RWPE2 (cell line): ENCODE measurements at regions not wholly inside any gene's neighbourhood (a gene's known extent, or its start where the extent isn't known, plus 50 kb on each side); places are given as distances from the start of the nearest gene placed in this dataset.

ENCODE experiments used
- ATAC-seq: fragments of 200-7000 bp; cut with Tn5 transposase; 3 replicates; pipeline ENCODE4 v1.9.1; 2021; ENCODE audit warnings: low read depth
- DNase-seq: peaks from one replicate; pipeline ENCODE4 v3.0.0-alpha.2; 2020; ENCODE audit warnings: low spot score
- H3K27ac ChIP-seq: fragments of 450-650 bp; 2 replicates; pipeline ENCODE4 v1.5.1; 2017; ENCODE audit warnings: mild to moderate bottlenecking; ENCODE audit not compliant: poor library complexity, severe bottlenecking
- H3K27me3 ChIP-seq: fragments of 250-450 bp; sonication (Bioruptor Pico); 2 replicates; pipeline ENCODE4 v1.5.1; 2021; ENCODE audit warnings: mild to moderate bottlenecking, moderate library complexity; ENCODE audit not compliant: insufficient read depth, poor library complexity, severe bottlenecking
- H3K36me3 ChIP-seq: fragments of 250-450 bp; sonication (Bioruptor Pico); 2 replicates; pipeline ENCODE4 v1.5.1; 2020; ENCODE audit warnings: low read depth, mild to moderate bottlenecking, moderate library complexity
- H3K4me1 ChIP-seq: fragments of 250-450 bp; sonication (Bioruptor Pico); 2 replicates; pipeline ENCODE4 v1.5.1; 2021; ENCODE audit warnings: mild to moderate bottlenecking, moderate library complexity; ENCODE audit not compliant: insufficient read depth, poor library complexity, severe bottlenecking
- H3K4me3 ChIP-seq: fragments of 250-450 bp; sonication (Bioruptor Pico); 2 replicates; pipeline ENCODE4 v1.5.1; 2021; ENCODE audit warnings: mild to moderate bottlenecking, moderate library complexity; ENCODE audit not compliant: severe bottlenecking
- H3K9me3 ChIP-seq: fragments of 250-450 bp; sonication (Bioruptor Pico); 2 replicates; pipeline ENCODE4 v1.5.1; 2021; ENCODE audit warnings: mild to moderate bottlenecking, moderate library complexity; ENCODE audit not compliant: severe bottlenecking
- TF ChIP-seq, protein P1 (sequence below): fragments of 450-650 bp; IDR thresholded peaks from one replicate; pipeline ENCODE4 v1.5.1; 2017; ENCODE audit warnings: mild to moderate bottlenecking, moderate library complexity; ENCODE audit not compliant: poor library complexity, severe bottlenecking

DNA sequence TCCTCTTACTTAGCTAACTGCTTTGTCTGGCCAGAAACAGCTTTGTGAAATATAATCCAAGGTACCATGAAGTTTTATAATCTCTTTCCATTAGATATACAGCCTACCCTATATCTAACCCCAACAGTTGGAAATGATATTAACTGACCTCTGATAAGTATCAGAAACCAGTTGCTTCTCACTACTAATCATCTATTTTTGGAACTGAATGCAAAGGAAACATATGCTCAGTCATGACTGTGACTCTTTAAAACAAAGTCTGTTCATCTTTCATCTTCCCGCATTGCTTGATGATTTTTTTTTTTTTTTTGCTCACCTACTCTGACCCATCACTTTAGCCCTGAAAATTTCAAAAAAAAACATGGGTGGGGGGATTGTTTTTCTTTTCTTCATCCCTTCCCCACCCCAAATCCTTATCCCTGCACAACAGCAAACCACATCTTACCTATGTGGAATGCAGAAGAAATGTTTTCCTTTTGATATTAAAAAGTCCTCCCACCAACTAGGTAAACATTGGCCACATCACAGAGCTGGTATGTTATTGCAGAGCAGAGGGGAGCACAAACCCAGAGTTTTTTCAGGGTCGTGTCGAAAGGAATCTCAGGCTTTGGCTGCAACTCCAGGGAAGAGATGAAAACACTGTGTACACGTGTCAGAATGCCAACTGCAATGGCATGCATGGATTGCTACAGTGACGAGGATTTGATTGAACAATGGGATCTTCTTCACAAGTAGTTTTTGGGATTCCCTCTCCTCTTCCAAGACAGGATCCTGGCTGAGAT, 137.3 kb downstream of the SLC30A10 start:
- Histone ChIP-seq H3K4me1 (no peaks in the 10 kb centered on the region), H3K4me3 (no peak overlapping the region), H3K36me3 (no peaks in the 10 kb centered on the region), H3K27ac (no peak overlapping the region), H3K27me3 (no peaks in the 10 kb centered on the region), H3K9me3 (no peaks in the 10 kb centered on the region)
- TF ChIP-seq, protein P1, sequence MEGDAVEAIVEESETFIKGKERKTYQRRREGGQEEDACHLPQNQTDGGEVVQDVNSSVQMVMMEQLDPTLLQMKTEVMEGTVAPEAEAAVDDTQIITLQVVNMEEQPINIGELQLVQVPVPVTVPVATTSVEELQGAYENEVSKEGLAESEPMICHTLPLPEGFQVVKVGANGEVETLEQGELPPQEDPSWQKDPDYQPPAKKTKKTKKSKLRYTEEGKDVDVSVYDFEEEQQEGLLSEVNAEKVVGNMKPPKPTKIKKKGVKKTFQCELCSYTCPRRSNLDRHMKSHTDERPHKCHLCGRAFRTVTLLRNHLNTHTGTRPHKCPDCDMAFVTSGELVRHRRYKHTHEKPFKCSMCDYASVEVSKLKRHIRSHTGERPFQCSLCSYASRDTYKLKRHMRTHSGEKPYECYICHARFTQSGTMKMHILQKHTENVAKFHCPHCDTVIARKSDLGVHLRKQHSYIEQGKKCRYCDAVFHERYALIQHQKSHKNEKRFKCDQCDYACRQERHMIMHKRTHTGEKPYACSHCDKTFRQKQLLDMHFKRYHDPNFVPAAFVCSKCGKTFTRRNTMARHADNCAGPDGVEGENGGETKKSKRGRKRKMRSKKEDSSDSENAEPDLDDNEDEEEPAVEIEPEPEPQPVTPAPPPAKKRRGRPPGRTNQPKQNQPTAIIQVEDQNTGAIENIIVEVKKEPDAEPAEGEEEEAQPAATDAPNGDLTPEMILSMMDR: no peak
- no peak for ATAC-seq
- no peak for DNase-seq

DNA sequence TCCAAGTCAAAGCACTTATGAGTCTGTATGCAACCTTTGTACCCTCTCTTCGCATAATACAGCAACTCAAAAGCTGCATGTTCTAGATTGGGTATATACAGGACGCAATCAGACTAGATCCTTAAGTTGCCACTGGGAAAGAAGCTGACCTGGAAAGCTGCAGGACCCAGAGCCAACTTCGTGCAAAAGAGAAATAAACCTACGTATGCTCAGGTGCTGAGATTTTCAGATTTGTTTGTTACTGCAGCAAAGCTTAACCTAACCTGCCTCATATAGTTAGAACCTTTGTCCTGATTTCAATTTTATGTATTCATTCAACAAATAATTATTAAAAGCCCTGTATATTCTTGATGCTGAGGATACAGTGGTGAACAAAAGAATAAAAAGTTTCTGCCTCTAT, 139.7 kb downstream of the SLC30A10 start:
- H3K4me1 ChIP-seq: no peaks in the 10 kb centered on the region
- no peaks in the 10 kb centered on the region for H3K9me3 ChIP-seq
- TF ChIP-seq, protein P1: no peak
- DNase-seq (no peak), ATAC-seq (no peak)
- no peak overlapping the region for H3K27ac ChIP-seq
- no peak overlapping the region for H3K4me3 ChIP-seq
- no peaks in the 10 kb centered on the region for H3K27me3 ChIP-seq
- H3K36me3 ChIP-seq: no peaks in the 10 kb centered on the region

DNA sequence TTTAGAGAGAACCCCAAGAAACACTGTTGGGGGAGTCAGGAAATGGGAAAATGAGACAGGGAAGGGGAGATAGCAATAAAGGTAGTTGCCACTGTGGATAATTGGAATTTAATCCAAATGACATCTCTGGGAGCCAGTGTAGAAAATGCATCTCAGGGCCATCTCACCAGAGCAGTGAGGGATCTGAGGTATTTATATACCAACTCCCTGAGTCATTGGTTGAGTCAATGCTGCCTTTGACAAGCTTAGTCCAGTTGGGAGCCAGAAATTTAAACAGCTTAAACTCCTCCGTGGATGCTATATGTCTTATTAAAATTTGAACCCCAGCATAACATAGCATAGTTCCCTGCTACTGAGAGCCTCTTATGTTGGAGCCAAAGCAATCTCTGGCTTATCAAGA, 140.3 kb downstream of the SLC30A10 start:
- H3K4me3 ChIP-seq: no peak overlapping the region
- ATAC-seq (no peak), DNase-seq (no peak)
- no peaks in the 10 kb centered on the region for H3K4me1 ChIP-seq
- TF ChIP-seq, protein P1: no peak
- no peaks in the 10 kb centered on the region for H3K27me3 ChIP-seq
- no peak overlapping the region for H3K27ac ChIP-seq
- H3K36me3 ChIP-seq: no peaks in the 10 kb centered on the region
- H3K9me3 ChIP-seq: no peaks in the 10 kb centered on the region

DNA sequence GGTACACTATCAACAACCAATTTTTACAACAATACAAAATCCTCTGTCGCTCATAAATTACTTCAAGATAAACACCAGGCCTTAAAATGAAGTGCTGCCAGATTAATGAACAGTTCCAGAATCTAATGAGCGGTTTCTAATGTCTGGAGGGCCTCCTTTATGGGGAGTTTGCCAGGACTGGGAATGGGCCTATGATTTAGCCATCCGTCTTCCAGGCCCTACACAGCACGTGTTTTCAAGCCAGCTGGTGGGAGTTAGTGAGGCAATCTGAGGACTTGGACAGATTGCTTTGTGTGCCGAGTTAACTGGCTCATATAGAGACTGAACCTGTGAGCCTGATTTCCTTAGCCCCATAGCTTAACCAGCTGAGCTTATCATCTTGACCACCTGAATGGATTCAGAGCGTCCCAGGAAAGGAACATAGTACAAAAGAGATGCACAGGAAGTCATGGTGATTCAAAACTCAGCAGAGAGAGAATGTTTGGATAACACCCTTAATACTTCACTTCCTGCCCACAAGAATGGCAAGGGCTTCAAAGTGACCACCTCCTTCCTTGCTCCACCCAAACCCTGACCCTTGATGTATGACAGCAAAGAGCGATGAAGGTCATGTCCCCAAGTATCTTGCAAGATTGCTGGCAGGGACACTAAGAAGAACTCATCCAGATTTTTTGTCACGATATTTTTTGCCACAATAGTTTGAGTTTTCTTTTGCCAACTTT, 143.5 kb downstream of the SLC30A10 start:
- ATAC-seq: no peak
- H3K36me3 ChIP-seq: no peaks in the 10 kb centered on the region
- no peak overlapping the region for H3K27ac ChIP-seq
- no peak overlapping the region for H3K4me3 ChIP-seq
- no peaks in the 10 kb centered on the region for H3K9me3 ChIP-seq
- TF ChIP-seq, protein P1: no peak
- H3K4me1 ChIP-seq: no peaks in the 10 kb centered on the region
- H3K27me3 ChIP-seq: no peaks in the 10 kb centered on the region
- DNase-seq: no peak

- Histone ChIP-seq H3K27me3 (no peaks in the 10 kb centered on the region), H3K27ac (no peak overlapping the region), H3K4me1 (no peaks in the 10 kb centered on the region), H3K9me3 (no peaks in the 10 kb centered on the region), H3K4me3 (no peak overlapping the region), H3K36me3 (no peaks in the 10 kb centered on the region)
- TF ChIP-seq, protein P1: no peak
- no peak for ATAC-seq
- DNase-seq: no peak
Observed at GRCh38 chr1:219783605-219784235, 144.6 kb downstream of the SLC30A10 start.
